ENCODE measurements at regions not wholly inside any gene's neighbourhood (a gene's known extent, or its start where the extent isn't known, plus 50 kb on each side); places are given as distances from the start of the nearest gene placed in this dataset.

DNA sequence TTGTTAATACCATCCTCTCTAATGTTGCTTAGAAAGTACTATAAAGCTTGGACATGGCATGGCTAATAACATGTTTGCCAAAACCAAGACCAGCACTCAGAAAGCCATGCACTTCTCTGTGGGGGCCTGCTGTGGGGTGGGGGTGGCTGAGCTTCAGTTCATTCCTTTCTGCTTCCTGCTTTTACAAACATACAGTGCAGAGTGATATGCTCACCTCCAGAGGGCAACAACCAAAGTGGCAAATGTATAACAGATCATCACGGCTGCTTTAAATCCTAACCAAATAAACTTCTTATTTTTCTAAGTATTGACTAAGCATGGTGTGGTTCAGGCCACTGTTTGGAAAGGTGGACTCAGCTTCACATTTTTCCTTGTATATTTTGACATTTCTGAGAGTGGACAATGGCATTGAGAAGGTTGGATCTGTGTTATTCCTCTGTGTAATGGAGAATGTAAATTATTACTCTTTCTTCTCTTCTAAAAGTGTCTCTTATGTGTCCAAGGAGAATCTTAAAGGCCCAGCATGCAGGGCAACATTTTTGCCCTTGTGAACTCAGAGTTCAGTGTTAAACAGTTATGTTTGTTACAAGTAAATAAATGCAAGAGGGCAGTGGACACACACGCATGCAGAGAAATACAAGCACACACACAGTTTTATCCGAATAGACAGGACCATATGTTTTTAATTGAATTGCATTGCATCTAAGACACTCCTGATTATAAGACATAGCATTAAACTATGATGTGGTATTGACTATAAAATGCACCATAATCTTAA, 186.1 kb downstream of the HERPUD2 start:
- TF ChIP-seq EZH2phosphoT487 (IDR thresholded peaks at IDR 0.05) = no peak
- H4K20me1 ChIP-seq (ENCODE audit: low read depth) = no peaks in the 10 kb centered on the region
- no peak overlapping the region for H3K4me3 ChIP-seq
- no peaks in the 10 kb centered on the region for H3K79me2 ChIP-seq (ENCODE audit: low read depth)
- peaks cover 9% of the 10 kb centered on the region for H3K4me1 Mint-ChIP-seq
- no peak overlapping the region for H3K27ac Mint-ChIP-seq
- no peak overlapping the region for H3K4me2 ChIP-seq
- peaks cover 2% of the 10 kb centered on the region for H3K27me3 Mint-ChIP-seq (ENCODE audit: insufficient read depth, low read depth)
- H3K27me3 ChIP-seq = no peaks in the 10 kb centered on the region
- H3K36me3 Mint-ChIP-seq = no peaks in the 10 kb centered on the region
- H3K36me3 ChIP-seq = no peaks in the 10 kb centered on the region
- peaks cover 10% of the 10 kb centered on the region for H3K4me1 ChIP-seq
- no peaks in the 10 kb centered on the region for H3K9me3 ChIP-seq (ENCODE audit: low read depth)
- H3K27ac ChIP-seq = no peak overlapping the region
- H3F3A ChIP-seq (ENCODE audit: low read depth) = no peaks in the 10 kb centered on the region
- DNase-seq (ENCODE audit: low spot score) = no peak
- no peak overlapping the region for H2AFZ ChIP-seq (replicated peaks)
- H3K9ac ChIP-seq = no peak overlapping the region
- H3K4me3 Mint-ChIP-seq = no peak overlapping the region
- H3K9me3 Mint-ChIP-seq = no peaks in the 10 kb centered on the region

DNA sequence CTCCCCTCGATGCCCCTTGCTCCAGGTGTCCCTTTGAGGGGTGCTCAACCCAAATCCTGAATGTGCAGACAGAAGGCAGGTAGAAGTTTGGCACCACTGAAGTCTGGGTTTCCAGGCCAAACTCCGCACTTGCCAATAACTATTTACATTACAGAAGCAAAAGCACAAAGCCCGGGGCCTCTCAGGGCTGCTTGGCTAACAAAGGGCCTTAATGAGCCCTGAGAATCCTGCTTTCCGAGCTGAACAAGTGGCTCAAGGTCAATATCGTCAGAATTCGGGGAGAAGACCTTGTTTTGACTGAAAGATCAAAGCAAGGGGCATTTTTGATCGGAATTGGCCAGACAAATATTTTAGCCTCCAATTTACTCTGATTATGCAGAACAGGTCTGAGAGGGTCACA, 189.9 kb downstream of the HERPUD2 start:
- Histone ChIP-seq H3F3A (ENCODE audit: low read depth) (no peaks in the 10 kb centered on the region), H3K9ac (no peak overlapping the region), H3K27ac (no peak overlapping the region), H3K4me2 (peak overlapping the region; percentile 4), H3K27me3 (no peaks in the 10 kb centered on the region), H3K79me2 (ENCODE audit: low read depth) (no peaks in the 10 kb centered on the region), H3K9me3 (ENCODE audit: low read depth) (no peaks in the 10 kb centered on the region), H4K20me1 (ENCODE audit: low read depth) (no peaks in the 10 kb centered on the region), H2AFZ (replicated peaks) (no peak overlapping the region), H3K36me3 (no peaks in the 10 kb centered on the region), H3K4me3 (no peak overlapping the region), H3K4me1 (peaks cover 10% of the 10 kb centered on the region)
- Mint-ChIP-seq H3K4me3 (no peak overlapping the region), H3K27me3 (ENCODE audit: insufficient read depth, low read depth) (peaks cover 3% of the 10 kb centered on the region), H3K27ac (no peak overlapping the region), H3K9me3 (no peaks in the 10 kb centered on the region), H3K4me1 (peaks cover 9% of the 10 kb centered on the region), H3K36me3 (no peaks in the 10 kb centered on the region)
- DNase-seq (ENCODE audit: low spot score) = peak; percentile 26
- TF ChIP-seq EZH2 (IDR thresholded peaks at IDR 0.05) (no peak), EZH2phosphoT487 (IDR thresholded peaks at IDR 0.05) (no peak)
- TF ChIP-seq, protein P1, sequence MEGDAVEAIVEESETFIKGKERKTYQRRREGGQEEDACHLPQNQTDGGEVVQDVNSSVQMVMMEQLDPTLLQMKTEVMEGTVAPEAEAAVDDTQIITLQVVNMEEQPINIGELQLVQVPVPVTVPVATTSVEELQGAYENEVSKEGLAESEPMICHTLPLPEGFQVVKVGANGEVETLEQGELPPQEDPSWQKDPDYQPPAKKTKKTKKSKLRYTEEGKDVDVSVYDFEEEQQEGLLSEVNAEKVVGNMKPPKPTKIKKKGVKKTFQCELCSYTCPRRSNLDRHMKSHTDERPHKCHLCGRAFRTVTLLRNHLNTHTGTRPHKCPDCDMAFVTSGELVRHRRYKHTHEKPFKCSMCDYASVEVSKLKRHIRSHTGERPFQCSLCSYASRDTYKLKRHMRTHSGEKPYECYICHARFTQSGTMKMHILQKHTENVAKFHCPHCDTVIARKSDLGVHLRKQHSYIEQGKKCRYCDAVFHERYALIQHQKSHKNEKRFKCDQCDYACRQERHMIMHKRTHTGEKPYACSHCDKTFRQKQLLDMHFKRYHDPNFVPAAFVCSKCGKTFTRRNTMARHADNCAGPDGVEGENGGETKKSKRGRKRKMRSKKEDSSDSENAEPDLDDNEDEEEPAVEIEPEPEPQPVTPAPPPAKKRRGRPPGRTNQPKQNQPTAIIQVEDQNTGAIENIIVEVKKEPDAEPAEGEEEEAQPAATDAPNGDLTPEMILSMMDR (IDR thresholded peaks at IDR 0.05) = no peak

DNA sequence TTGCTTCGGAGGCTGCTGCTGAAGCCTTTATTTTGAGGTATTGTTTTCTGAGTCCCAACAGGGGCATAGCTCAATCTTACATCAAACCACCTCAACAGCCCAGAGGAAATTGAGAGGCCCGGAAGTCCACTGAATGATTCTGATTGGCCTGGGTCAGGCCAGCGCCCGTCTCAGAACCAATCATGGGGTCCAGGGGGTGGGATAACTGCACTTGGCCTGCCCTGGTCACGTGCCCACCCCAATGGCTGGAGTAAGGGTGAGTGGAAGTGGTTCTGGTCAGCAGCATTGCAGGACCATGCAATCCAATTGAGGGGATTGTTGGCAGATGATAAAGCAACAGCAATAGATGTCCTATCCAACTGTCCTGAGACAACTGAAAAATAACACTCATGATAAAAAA, 190.6 kb downstream of the HERPUD2 start:
- no peak overlapping the region for H3K4me3 ChIP-seq
- H3K27ac ChIP-seq = no peak overlapping the region
- Mint-ChIP-seq H3K4me1 (peaks cover 9% of the 10 kb centered on the region), H3K27me3 (ENCODE audit: insufficient read depth, low read depth) (peaks cover 3% of the 10 kb centered on the region), H3K27ac (no peak overlapping the region), H3K4me3 (no peak overlapping the region), H3K9me3 (no peaks in the 10 kb centered on the region), H3K36me3 (no peaks in the 10 kb centered on the region)
- H3K4me2 ChIP-seq = no peak overlapping the region
- no peaks in the 10 kb centered on the region for H3K36me3 ChIP-seq
- no peak for TF ChIP-seq EZH2phosphoT487 (IDR thresholded peaks at IDR 0.05)
- TF ChIP-seq EZH2 (IDR thresholded peaks at IDR 0.05) = no peak
- TF ChIP-seq, protein P1 (IDR thresholded peaks at IDR 0.05) = no peak
- no peaks in the 10 kb centered on the region for H4K20me1 ChIP-seq (ENCODE audit: low read depth)
- no peak for DNase-seq (ENCODE audit: low spot score)
- H3K79me2 ChIP-seq (ENCODE audit: low read depth) = no peaks in the 10 kb centered on the region
- peaks cover 10% of the 10 kb centered on the region for H3K4me1 ChIP-seq
- no peaks in the 10 kb centered on the region for H3K9me3 ChIP-seq (ENCODE audit: low read depth)
- H3F3A ChIP-seq (ENCODE audit: low read depth) = no peaks in the 10 kb centered on the region
- no peaks in the 10 kb centered on the region for H3K27me3 ChIP-seq
- H3K9ac ChIP-seq = no peak overlapping the region
- no peak overlapping the region for H2AFZ ChIP-seq (replicated peaks)

DNA sequence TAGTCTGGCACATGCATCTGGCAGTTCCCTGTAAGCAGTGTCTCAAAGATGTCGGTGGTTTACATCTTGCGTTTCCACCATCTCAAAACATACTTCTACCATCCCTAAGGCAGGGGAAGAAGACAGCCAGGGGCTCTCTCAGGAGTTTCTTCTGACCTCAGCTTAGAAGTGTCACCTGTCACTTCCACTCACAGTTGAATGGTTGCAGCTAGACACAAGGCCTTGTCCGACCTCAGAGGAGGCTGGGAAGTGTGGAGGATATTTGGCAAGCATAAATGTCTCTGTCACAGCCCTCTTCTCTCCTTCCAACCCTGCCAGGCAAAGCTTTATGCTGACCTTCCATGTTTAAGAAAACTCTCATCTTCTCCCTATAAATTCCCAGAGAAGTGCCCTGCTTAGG, 193.3 kb downstream of the HERPUD2 start:
- H3K36me3 ChIP-seq = no peaks in the 10 kb centered on the region
- H3K79me2 ChIP-seq (ENCODE audit: low read depth) = no peaks in the 10 kb centered on the region
- no peaks in the 10 kb centered on the region for H3F3A ChIP-seq (ENCODE audit: low read depth)
- H3K4me3 ChIP-seq = no peak overlapping the region
- no peaks in the 10 kb centered on the region for H4K20me1 ChIP-seq (ENCODE audit: low read depth)
- H3K4me1 Mint-ChIP-seq = peaks cover 6% of the 10 kb centered on the region
- peaks cover 10% of the 10 kb centered on the region for H3K4me1 ChIP-seq
- H3K27me3 ChIP-seq = no peaks in the 10 kb centered on the region
- no peaks in the 10 kb centered on the region for H3K36me3 Mint-ChIP-seq
- no peaks in the 10 kb centered on the region for H3K9me3 Mint-ChIP-seq
- H3K4me3 Mint-ChIP-seq = no peak overlapping the region
- no peak for DNase-seq (ENCODE audit: low spot score)
- H3K27me3 Mint-ChIP-seq (ENCODE audit: insufficient read depth, low read depth) = peaks cover 2% of the 10 kb centered on the region
- no peak overlapping the region for H3K27ac ChIP-seq
- TF ChIP-seq EZH2phosphoT487 (IDR thresholded peaks at IDR 0.05) = no peak
- TF ChIP-seq EZH2 (IDR thresholded peaks at IDR 0.05) = no peak
- TF ChIP-seq, protein P1 (IDR thresholded peaks at IDR 0.05) = no peak
- H3K4me2 ChIP-seq = no peak overlapping the region
- no peak overlapping the region for H3K27ac Mint-ChIP-seq
- no peaks in the 10 kb centered on the region for H3K9me3 ChIP-seq (ENCODE audit: low read depth)
- H2AFZ ChIP-seq (replicated peaks) = no peak overlapping the region
- no peak overlapping the region for H3K9ac ChIP-seq

All from neural progenitor cell (in vitro differentiated cells).